ENCODE measurements at regions not wholly inside any gene's neighbourhood (a gene's known extent, or its start where the extent isn't known, plus 50 kb on each side); places are given as distances from the start of the nearest gene placed in this dataset.

DNA sequence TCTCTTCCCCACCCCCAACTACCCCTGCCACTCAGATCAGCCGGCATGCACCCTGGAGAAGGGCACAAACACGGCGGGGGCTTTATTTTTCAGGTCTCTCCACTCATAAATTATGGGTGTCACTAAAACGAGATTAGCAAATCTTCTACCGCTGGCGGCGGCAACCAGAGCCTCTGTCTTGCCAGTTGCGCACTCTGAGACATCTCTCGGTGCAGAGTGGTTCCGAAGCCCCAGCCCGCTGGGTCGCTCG is 125.3 kb upstream of the C11orf58 start:
- Histone ChIP-seq H3K4me1 (ENCODE audit: control insufficient read depth in 1 of 2, insufficient read depth in 2 of 2, low read length in 2 of 2) (peaks cover 0 to 14% of the 10 kb centered on the region in 2 experiments; a peak in 2 of 4 replicates), H3K9me3 (ENCODE audit: control insufficient read depth in 1 of 2, insufficient read depth in 1 of 2, low read depth in 1 of 2, low read length in 2 of 2) (no peaks in the 10 kb centered on the region), H3K9me2 (ENCODE audit: insufficient read depth) (no peaks in the 10 kb centered on the region), H3K4me3 (replicated peaks in 1 of 2; ENCODE audit: low read depth in 1 of 2, low read length in 2 of 2) (peak overlapping the region; percentile 23 to 45), H3K27me3 (ENCODE audit: insufficient read depth, low read length) (peaks cover 46% of the 10 kb centered on the region), H2AFZ (ENCODE audit: low read depth, low read length, poor library complexity, severe bottlenecking) (peak overlapping the region; percentile 73), H4K20me1 (ENCODE audit: insufficient read depth) (no peaks in the 10 kb centered on the region), H3K36me3 (ENCODE audit: control insufficient read depth in 1 of 2, insufficient read depth in 2 of 2, low read length in 2 of 2) (no peaks in the 10 kb centered on the region), H3K9ac (ENCODE audit: low read length) (no peak overlapping the region), H3K27ac (ENCODE audit: low read depth, low read length) (no peak overlapping the region), H3K4me2 (ENCODE audit: low read length) (peak overlapping the region; percentile 76), H3K79me2 (ENCODE audit: insufficient read depth, low read length) (no peaks in the 10 kb centered on the region)
- no peak for TF ChIP-seq POLR2A (IDR thresholded peaks at IDR 0.05; ENCODE audit: borderline replicate concordance, extremely low read depth, insufficient read depth, insufficient read length)
- no peak for TF ChIP-seq YY1 (IDR thresholded peaks at IDR 0.05; ENCODE audit: extremely low read depth, insufficient replicate concordance, low read depth, low read length)
- no peak for TF ChIP-seq EZH2phosphoT487 (IDR thresholded peaks at IDR 0.05; ENCODE audit: borderline replicate concordance)
- no peak for TF ChIP-seq ATF3 (IDR thresholded peaks at IDR 0.05)
- TF ChIP-seq, protein P1, sequence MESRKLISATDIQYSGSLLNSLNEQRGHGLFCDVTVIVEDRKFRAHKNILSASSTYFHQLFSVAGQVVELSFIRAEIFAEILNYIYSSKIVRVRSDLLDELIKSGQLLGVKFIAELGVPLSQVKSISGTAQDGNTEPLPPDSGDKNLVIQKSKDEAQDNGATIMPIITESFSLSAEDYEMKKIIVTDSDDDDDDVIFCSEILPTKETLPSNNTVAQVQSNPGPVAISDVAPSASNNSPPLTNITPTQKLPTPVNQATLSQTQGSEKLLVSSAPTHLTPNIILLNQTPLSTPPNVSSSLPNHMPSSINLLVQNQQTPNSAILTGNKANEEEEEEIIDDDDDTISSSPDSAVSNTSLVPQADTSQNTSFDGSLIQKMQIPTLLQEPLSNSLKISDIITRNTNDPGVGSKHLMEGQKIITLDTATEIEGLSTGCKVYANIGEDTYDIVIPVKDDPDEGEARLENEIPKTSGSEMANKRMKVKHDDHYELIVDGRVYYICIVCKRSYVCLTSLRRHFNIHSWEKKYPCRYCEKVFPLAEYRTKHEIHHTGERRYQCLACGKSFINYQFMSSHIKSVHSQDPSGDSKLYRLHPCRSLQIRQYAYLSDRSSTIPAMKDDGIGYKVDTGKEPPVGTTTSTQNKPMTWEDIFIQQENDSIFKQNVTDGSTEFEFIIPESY (IDR thresholded peaks at IDR 0.05; ENCODE audit: extremely low read depth, insufficient replicate concordance, low read length), result no peak
- TF ChIP-seq ZNF274 (IDR thresholded peaks at IDR 0.05; ENCODE audit: low read depth, low read length), result no peak
- TF ChIP-seq ELF1 (IDR thresholded peaks at IDR 0.05; ENCODE audit: borderline replicate concordance, low read depth), result no peak
- TF ChIP-seq REST (IDR thresholded peaks at IDR 0.05; ENCODE audit: low read depth), result no peak
- no peak for TF ChIP-seq CEBPB (IDR thresholded peaks at IDR 0.05; ENCODE audit: low read depth)
- DNase-seq (ENCODE audit: low read depth, low spot score) (no peak), ATAC-seq (no peak)
- no TSS peak for BruUV-seq (replicated peaks)
- ChIA-PET RAD21 (ENCODE audit: low non-redundant PET in 1 of 2, low total read pairs in 2 of 2, uncharacterized antibody in 2 of 2, unreplicated experiment in 2 of 2) (interaction anchor here in 1 of 2 experiments (1.4 kb wide), 1 partner anchor 761 kb away, joined by 3 read pairs; no protein-coding TSS in a partner anchor), POLR2A (no interaction called here), CTCF (interaction anchor here (0.7 to 2.5 kb wide), 17 partner anchors 9 to 1705 kb away, joined by 3 to 33 read pairs (median 6); no protein-coding TSS in a partner anchor)
- intact Hi-C loops (cut with micrococcal nuclease), result loop anchor here (1.0 to 10.0 kb wide), 7 partner anchors 672 to 1284 kb away; no protein-coding TSS in a partner anchor

All from HCT116 (cell line).